ENCODE measurements at regions not wholly inside any gene's neighbourhood (a gene's known extent, or its start where the extent isn't known, plus 50 kb on each side); places are given as distances from the start of the nearest gene placed in this dataset.

DNA sequence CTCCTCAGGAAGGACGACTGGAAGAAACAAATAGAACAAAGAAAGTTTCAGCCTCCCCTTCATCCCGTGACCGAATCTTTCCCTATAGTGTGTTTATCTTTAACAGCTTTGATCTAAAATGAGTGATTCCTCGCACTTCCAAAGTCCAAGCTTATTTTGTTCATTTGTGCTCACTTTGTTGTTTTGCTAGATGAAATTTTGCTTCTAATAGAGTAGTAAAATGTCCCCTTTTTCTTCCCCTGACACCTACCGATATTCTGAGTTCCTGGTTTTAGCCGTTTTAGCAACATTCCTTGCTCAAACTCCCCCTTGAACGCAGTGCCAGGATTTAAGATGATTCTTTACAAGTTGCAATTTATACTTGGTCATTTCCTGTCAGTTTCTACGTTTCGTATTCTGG, 204.2 kb downstream of the FGF9 start:
- TF ChIP-seq, protein P1, sequence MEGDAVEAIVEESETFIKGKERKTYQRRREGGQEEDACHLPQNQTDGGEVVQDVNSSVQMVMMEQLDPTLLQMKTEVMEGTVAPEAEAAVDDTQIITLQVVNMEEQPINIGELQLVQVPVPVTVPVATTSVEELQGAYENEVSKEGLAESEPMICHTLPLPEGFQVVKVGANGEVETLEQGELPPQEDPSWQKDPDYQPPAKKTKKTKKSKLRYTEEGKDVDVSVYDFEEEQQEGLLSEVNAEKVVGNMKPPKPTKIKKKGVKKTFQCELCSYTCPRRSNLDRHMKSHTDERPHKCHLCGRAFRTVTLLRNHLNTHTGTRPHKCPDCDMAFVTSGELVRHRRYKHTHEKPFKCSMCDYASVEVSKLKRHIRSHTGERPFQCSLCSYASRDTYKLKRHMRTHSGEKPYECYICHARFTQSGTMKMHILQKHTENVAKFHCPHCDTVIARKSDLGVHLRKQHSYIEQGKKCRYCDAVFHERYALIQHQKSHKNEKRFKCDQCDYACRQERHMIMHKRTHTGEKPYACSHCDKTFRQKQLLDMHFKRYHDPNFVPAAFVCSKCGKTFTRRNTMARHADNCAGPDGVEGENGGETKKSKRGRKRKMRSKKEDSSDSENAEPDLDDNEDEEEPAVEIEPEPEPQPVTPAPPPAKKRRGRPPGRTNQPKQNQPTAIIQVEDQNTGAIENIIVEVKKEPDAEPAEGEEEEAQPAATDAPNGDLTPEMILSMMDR (optimal IDR thresholded peaks at IDR 0.05 in 1 of 3, IDR thresholded peaks at IDR 0.05 in 1 of 3, conservative IDR thresholded peaks at IDR 0.05 in 1 of 3; ENCODE audit: extremely low read depth in 1 of 3, insufficient read depth in 2 of 3, low read length in 3 of 3), result no peak
- no peak for TF ChIP-seq EZH2 (IDR thresholded peaks at IDR 0.05; ENCODE audit: low read length)

All from keratinocyte (primary cell).